Upper lobe of left lung (tissue), 4 donors: ENCODE measurements at regions not wholly inside any gene's neighbourhood (a gene's known extent, or its start where the extent isn't known, plus 50 kb on each side); places are given as distances from the start of the nearest gene placed in this dataset.

Experiments used
- POLR2A ChIP-seq, 4 donors: fragments of 450-650 bp; IDR thresholded peaks; one replicate each; pipeline ENCODE4 v1.5.1; 2016 to 2017; ENCODE audit warnings: antibody characterized with exemption in 4 of 4, mild to moderate bottlenecking in 2 of 4
- POLR2AphosphoS5 ChIP-seq, 2 donors: sonication (generic); formaldehyde crosslinking; IDR thresholded peaks; one replicate each; pipeline ENCODE4 v1.5.1; 2017; ENCODE audit warnings: antibody characterized with exemption in 2 of 2
- TF ChIP-seq, protein P1 (sequence below), 6 experiments: fragments of 450-650 bp in 4 of 6; fragments of 200-600 bp in 2 of 6; sonication (generic) in 2 of 6; IDR thresholded peaks; one replicate each; pipeline ENCODE4 v1.5.1; 2016 to 2019; ENCODE audit warnings: antibody characterized with exemption in 6 of 6

DNA sequence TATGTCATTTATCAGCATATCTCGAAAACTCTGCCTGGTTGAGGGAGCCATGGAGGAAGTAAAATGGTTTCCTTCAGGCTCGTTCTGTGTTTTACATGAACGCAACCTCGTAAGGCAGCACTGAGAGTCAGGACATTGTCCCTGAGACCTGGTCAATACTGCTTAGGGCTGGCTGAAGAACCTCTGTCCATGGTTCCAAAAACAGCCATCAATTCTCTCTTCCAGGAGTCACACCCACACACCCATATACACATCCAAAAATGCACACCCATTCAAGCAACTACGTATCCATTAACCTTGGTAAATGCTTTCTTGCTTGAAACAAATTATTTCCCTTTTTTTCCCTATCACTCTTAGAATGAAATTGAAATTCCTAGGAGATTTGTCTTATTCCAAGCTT, 91.0 kb upstream of the CHL1 start:
- TF ChIP-seq, protein P1, sequence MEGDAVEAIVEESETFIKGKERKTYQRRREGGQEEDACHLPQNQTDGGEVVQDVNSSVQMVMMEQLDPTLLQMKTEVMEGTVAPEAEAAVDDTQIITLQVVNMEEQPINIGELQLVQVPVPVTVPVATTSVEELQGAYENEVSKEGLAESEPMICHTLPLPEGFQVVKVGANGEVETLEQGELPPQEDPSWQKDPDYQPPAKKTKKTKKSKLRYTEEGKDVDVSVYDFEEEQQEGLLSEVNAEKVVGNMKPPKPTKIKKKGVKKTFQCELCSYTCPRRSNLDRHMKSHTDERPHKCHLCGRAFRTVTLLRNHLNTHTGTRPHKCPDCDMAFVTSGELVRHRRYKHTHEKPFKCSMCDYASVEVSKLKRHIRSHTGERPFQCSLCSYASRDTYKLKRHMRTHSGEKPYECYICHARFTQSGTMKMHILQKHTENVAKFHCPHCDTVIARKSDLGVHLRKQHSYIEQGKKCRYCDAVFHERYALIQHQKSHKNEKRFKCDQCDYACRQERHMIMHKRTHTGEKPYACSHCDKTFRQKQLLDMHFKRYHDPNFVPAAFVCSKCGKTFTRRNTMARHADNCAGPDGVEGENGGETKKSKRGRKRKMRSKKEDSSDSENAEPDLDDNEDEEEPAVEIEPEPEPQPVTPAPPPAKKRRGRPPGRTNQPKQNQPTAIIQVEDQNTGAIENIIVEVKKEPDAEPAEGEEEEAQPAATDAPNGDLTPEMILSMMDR (IDR thresholded peaks at IDR 0.05), result no peak
- TF ChIP-seq POLR2A (IDR thresholded peaks at IDR 0.05) (no peak), POLR2AphosphoS5 (IDR thresholded peaks at IDR 0.05) (no peak)
